Endothelial cell of umbilical vein (primary cell): ENCODE measurements at regions not wholly inside any gene's neighbourhood (a gene's known extent, or its start where the extent isn't known, plus 50 kb on each side); places are given as distances from the start of the nearest gene placed in this dataset.

Experiments
- BruUV-seq: library from RNA; stranded (reverse); fragments of 400-500 nt; replicated peaks from 2 replicates; lab custom pipeline; 2021; lab: Mats Ljungman, UMichigan
- CTCF ChIA-PET: fragments of 300-600, 350-600 bp; sonication (Branson Sonifier 250); formaldehyde crosslinking; loops from one replicate; lab custom pipeline; 2021; ENCODE audit warnings: antibody characterized with exemption, inconsistent platforms; lab: Charles Lee
- POLR2A ChIA-PET: fragments of 300-600, 350-600 bp; sonication (Branson Sonifier 250); formaldehyde crosslinking; loops from one replicate; lab custom pipeline; 2021; ENCODE audit warnings: antibody characterized with exemption, inconsistent platforms; lab: Charles Lee
- DNase-seq: peaks from one replicate; pipeline ENCODE4 v3.0.0-alpha.2; 2011; ENCODE audit warnings: low read depth, low spot score
- FAIRE-seq: peaks from 2 replicates; lab custom pipeline; 2011; peaks lifted over from hg19 to GRCh38; lab: Jason Lieb, UNC
- H2AFZ ChIP-seq: 2 replicates; pipeline ENCODE4 v1.6.0; 2012; ENCODE audit warnings: low read depth, low read length, control low read depth, inconsistent platforms
- H3K27ac ChIP-seq: 2 replicates; pipeline ENCODE4 v1.5.1; 2011; ENCODE audit warnings: low read depth, mild to moderate bottlenecking, control low read depth, low read length, moderate library complexity; ENCODE audit not compliant: insufficient read depth
- H3K27me3 ChIP-seq, 2 experiments: 2 replicates each; pipeline versions ENCODE4 v1.6.0 to v1.6.1; 2011; ENCODE audit warnings: low read length in 2 of 2, mixed read lengths in 1 of 2; ENCODE audit not compliant: control insufficient read depth in 2 of 2, insufficient read depth in 2 of 2
- H3K36me3 ChIP-seq, 2 experiments: 2 replicates in 1 of 2; 3 replicates in 1 of 2; pipeline ENCODE4 v1.5.1; 2011; ENCODE audit warnings: low read length in 2 of 2, mild to moderate bottlenecking in 1 of 2, moderate library complexity in 1 of 2; ENCODE audit not compliant: control insufficient read depth in 2 of 2, insufficient read depth in 2 of 2; ENCODE audit errors: extremely low read depth in 1 of 2
- H3K4me1 ChIP-seq: 3 replicates; pipeline ENCODE4 v1.5.1; 2011; ENCODE audit warnings: mild to moderate bottlenecking, low read length; ENCODE audit not compliant: control insufficient read depth, insufficient read depth; ENCODE audit errors: extremely low read depth
- H3K4me2 ChIP-seq: 2 replicates; pipeline ENCODE4 v1.6.1; 2011; ENCODE audit warnings: low read length, control low read depth, mixed read lengths; ENCODE audit not compliant: insufficient read depth
- H3K4me3 ChIP-seq, 3 experiments: fragments of 200-600 bp in 1 of 3; sonication (generic), shearing (Covaris generic) in 1 of 3; replicated peaks in 1 of 3; 2 replicates each; pipeline ENCODE4 v1.5.1; 2011 to 2016; ENCODE audit warnings: control low read depth in 3 of 3, low read length in 3 of 3, mild to moderate bottlenecking in 2 of 3, inconsistent platforms in 1 of 3, low read depth in 1 of 3, moderate library complexity in 1 of 3; ENCODE audit not compliant: insufficient read depth in 1 of 3
- H3K79me2 ChIP-seq: 2 replicates; pipeline ENCODE4 v1.6.0; 2012; ENCODE audit warnings: low read length, inconsistent platforms; ENCODE audit not compliant: control insufficient read depth, insufficient read depth
- H3K9ac ChIP-seq: replicated peaks from 2 replicates; pipeline ENCODE3; 2011; ENCODE audit warnings: low read length, control low read depth; ENCODE audit not compliant: insufficient read depth; ENCODE audit errors: extremely low read depth
- H3K9me1 ChIP-seq: replicated peaks from 3 replicates; pipeline ENCODE4 v1.6.0; 2011; ENCODE audit warnings: mild to moderate bottlenecking, low read length; ENCODE audit not compliant: control insufficient read depth, insufficient read depth; ENCODE audit errors: extremely low read depth
- H3K9me3 ChIP-seq: replicated peaks from 2 replicates; pipeline ENCODE4 v1.5.1; 2012; ENCODE audit warnings: low read length, inconsistent platforms; ENCODE audit not compliant: control insufficient read depth, insufficient read depth
- H4K20me1 ChIP-seq: replicated peaks from 2 replicates; pipeline ENCODE3; 2011; ENCODE audit warnings: mild to moderate bottlenecking, low read length; ENCODE audit not compliant: control insufficient read depth, insufficient read depth; ENCODE audit errors: extremely low read depth
- CTCF ChIP-seq, 2 donors: IDR thresholded peaks; 1 replicate in 1 of 2; 2 replicates in 1 of 2; pipeline ENCODE4 v1.5.1; 2011; ENCODE audit warnings: low read length in 2 of 2, mild to moderate bottlenecking in 2 of 2, moderate library complexity in 2 of 2, control low read depth in 1 of 2, inconsistent platforms in 1 of 2, low read depth in 1 of 2; ENCODE audit not compliant: insufficient read depth in 1 of 2; ENCODE audit errors: extremely low read depth in 1 of 2
- EZH2 ChIP-seq: IDR thresholded peaks from 2 replicates; pipeline ENCODE4 v1.6.1; 2012; ENCODE audit warnings: borderline replicate concordance, low read depth, mild to moderate bottlenecking, moderate library complexity, low read length, inconsistent platforms; ENCODE audit not compliant: severe bottlenecking
- FOS ChIP-seq: IDR thresholded peaks from 2 replicates; pipeline ENCODE4 v1.6.1; 2011; ENCODE audit warnings: mild to moderate bottlenecking, low read length, moderate library complexity, borderline replicate concordance; ENCODE audit not compliant: insufficient read depth
- GATA2 ChIP-seq: IDR thresholded peaks from 2 replicates; pipeline ENCODE4 v1.7.0; 2011; ENCODE audit warnings: low read depth, mild to moderate bottlenecking, moderate library complexity, mixed read lengths, low read length; ENCODE audit not compliant: insufficient read length, insufficient read depth
- JUN ChIP-seq: IDR thresholded peaks from 2 replicates; pipeline ENCODE4 v1.6.1; 2011; ENCODE audit warnings: borderline replicate concordance, low read depth; ENCODE audit not compliant: insufficient read length, insufficient read depth
- MAX ChIP-seq: IDR thresholded peaks from 2 replicates; pipeline ENCODE4 v1.6.1; 2011; ENCODE audit not compliant: insufficient read depth, insufficient read length
- MYC ChIP-seq: IDR thresholded peaks from one replicate; pipeline ENCODE4 v1.6.1; 2011; ENCODE audit warnings: mild to moderate bottlenecking, low read depth, low read length
- POLR2A ChIP-seq: IDR thresholded peaks from 2 replicates; pipeline ENCODE4 v1.6.1; 2012; ENCODE audit warnings: low read depth, mild to moderate bottlenecking, control low read depth, low read length
- POLR2AphosphoS5 ChIP-seq: IDR thresholded peaks from 2 replicates; pipeline ENCODE4 v1.6.1; 2012; ENCODE audit warnings: low read depth, mild to moderate bottlenecking, control low read depth, low read length, moderate library complexity; ENCODE audit not compliant: insufficient read depth
- dilution Hi-C: fragments of 300-500 bp; cut with MboI; formaldehyde crosslinking; loops from one replicate; pipeline ENCODE4 v1.15.0; 2019; ENCODE audit warnings: low sequenced_read_pairs; ENCODE audit not compliant: extremely low pct_ligation_motif_present
- intact Hi-C: fragments of 100-400 bp; cut with micrococcal nuclease; formaldehyde crosslinking; loops from one replicate; pipeline ENCODE4 v1.10.0; 2022

- ChIA-PET CTCF (interaction anchor here (0.6 kb wide), 1 partner anchor 9 kb away, joined by 3 read pairs; no protein-coding TSS in a partner anchor), POLR2A (no interaction called here)
- dilution Hi-C loops (no loop called here), intact Hi-C loops (no loop called here)
- Histone ChIP-seq H3K4me2 (no peak overlapping the region), H3K27me3 (no peaks in the 10 kb centered on the region), H3K9me3 (no peaks in the 10 kb centered on the region), H4K20me1 (no peaks in the 10 kb centered on the region), H3K4me1 (no peaks in the 10 kb centered on the region), H3K9ac (no peak overlapping the region), H3K9me1 (no peaks in the 10 kb centered on the region), H3K27ac (no peak overlapping the region), H2AFZ (no peak overlapping the region), H3K79me2 (no peaks in the 10 kb centered on the region), H3K4me3 (no peak overlapping the region), H3K36me3 (no peaks in the 10 kb centered on the region)
- FAIRE-seq (no peak), DNase-seq (no peak)
- TF ChIP-seq EZH2: no peak
- no peak for TF ChIP-seq JUN
- no peak for TF ChIP-seq GATA2
- TF ChIP-seq MAX: no peak
- no peak for TF ChIP-seq POLR2A
- no peak for TF ChIP-seq CTCF (IDR thresholded peaks at IDR 0.05; ENCODE audit: extremely low read depth in 1 of 2, insufficient read depth in 1 of 2, low read depth in 1 of 2, low read length in 2 of 2)
- TF ChIP-seq FOS: no peak
- TF ChIP-seq POLR2AphosphoS5: no peak
- TF ChIP-seq MYC: no peak
- no TSS peak for BruUV-seq
Measured at GRCh38 chr1:83741770-83742169, 257.2 kb downstream of the TTLL7 start.
